OCI-LY1 (cell line): ENCODE measurements at regions not wholly inside any gene's neighbourhood (a gene's known extent, or its start where the extent isn't known, plus 50 kb on each side); places are given as distances from the start of the nearest gene placed in this dataset.

Experiments used
- H2AFZ ChIP-seq: fragments of 200-600 bp; sonication (generic), shearing (Covaris generic); 2 replicates; pipeline ENCODE4 v1.6.0; 2014; ENCODE audit warnings: antibody characterized with exemption, mild to moderate bottlenecking, low read length
- H3F3A ChIP-seq: fragments of 200-600 bp; sonication (generic), shearing (Covaris generic); 2 replicates; pipeline ENCODE4 v1.6.0; 2014; ENCODE audit warnings: mild to moderate bottlenecking, antibody characterized with exemption, low read length, moderate library complexity; ENCODE audit not compliant: insufficient read depth
- H3K27ac ChIP-seq: fragments of 200-600 bp; sonication (generic); 2 replicates; pipeline ENCODE4 v1.5.1; 2014; ENCODE audit warnings: low read length, mixed run types, mild to moderate bottlenecking, low read depth; ENCODE audit not compliant: poor library complexity, severe bottlenecking
- H3K27me3 ChIP-seq: fragments of 200-600 bp; sonication (generic); 2 replicates; pipeline ENCODE4 v1.6.0; 2014; ENCODE audit warnings: antibody characterized with exemption, mild to moderate bottlenecking, low read length, moderate library complexity; ENCODE audit not compliant: insufficient read depth
- H3K36me3 ChIP-seq: fragments of 200-600 bp; sonication (generic); 2 replicates; pipeline ENCODE4 v1.6.1; 2014; ENCODE audit warnings: mild to moderate bottlenecking, antibody characterized with exemption, low read length, moderate library complexity, mixed read lengths; ENCODE audit not compliant: insufficient read depth
- H3K4me1 ChIP-seq: fragments of 200-600 bp; sonication (generic); 2 replicates; pipeline ENCODE4 v1.5.1; 2014; ENCODE audit warnings: mild to moderate bottlenecking, low read length, moderate library complexity; ENCODE audit not compliant: insufficient read depth, severe bottlenecking
- H3K4me2 ChIP-seq: fragments of 200-600 bp; sonication (generic), shearing (Covaris generic); 2 replicates; pipeline ENCODE4 v1.6.1; 2014; ENCODE audit warnings: low read length
- H3K4me3 ChIP-seq: fragments of 200-600 bp; sonication (generic); 2 replicates; pipeline ENCODE4 v1.5.1; 2014; ENCODE audit warnings: low read length, low read depth, mild to moderate bottlenecking, mixed read lengths; ENCODE audit not compliant: poor library complexity, severe bottlenecking
- H3K79me2 ChIP-seq: fragments of 200-600 bp; shearing (Covaris generic); 2 replicates; pipeline ENCODE4 v1.6.1; 2016; ENCODE audit warnings: mixed run types, low read length, mixed read lengths; ENCODE audit not compliant: insufficient read depth
- H3K9ac ChIP-seq: fragments of 200-600 bp; sonication (generic), shearing (Covaris generic); 2 replicates; pipeline ENCODE4 v1.6.1; 2014; ENCODE audit warnings: mild to moderate bottlenecking, low read length, mixed read lengths
- H3K9me2 ChIP-seq: fragments of 200-600 bp; sonication (generic), shearing (Covaris generic); 2 replicates; pipeline ENCODE4 v1.6.1; 2014; ENCODE audit warnings: low read depth, mild to moderate bottlenecking, low read length, mixed read lengths
- H3K9me3 ChIP-seq: fragments of 200-600 bp; shearing (Covaris generic); 2 replicates; pipeline ENCODE4 v1.6.1; 2014; ENCODE audit warnings: low read length, mixed read lengths
- H4K20me1 ChIP-seq: fragments of 200-600 bp; sonication (generic), shearing (Covaris generic); 2 replicates; pipeline ENCODE4 v1.6.0; 2016; ENCODE audit warnings: mild to moderate bottlenecking, low read length; ENCODE audit not compliant: insufficient read depth
- CTCF ChIP-seq: fragments of 200-600 bp; sonication (generic), shearing (Covaris generic); IDR thresholded peaks from 2 replicates; pipeline ENCODE4 v1.5.1; 2017; ENCODE audit warnings: mild to moderate bottlenecking, antibody characterized with exemption, low read length, moderate library complexity, mixed read lengths
- EZH2 ChIP-seq: fragments of 200-600 bp; sonication (generic), shearing (Covaris generic); IDR thresholded peaks from 2 replicates; pipeline ENCODE4 v1.8.0; 2017; ENCODE audit warnings: borderline replicate concordance, mixed run types, mild to moderate bottlenecking, antibody characterized with exemption, low read length, moderate library complexity, mixed read lengths

GRCh38 chr7:18140943-18141342, 113.3 kb upstream of the PRPS1L1 start:
- Histone ChIP-seq H3K36me3 (no peaks in the 10 kb centered on the region), H3K4me2 (no peak overlapping the region), H3K4me1 (no peaks in the 10 kb centered on the region), H3K9me2 (no peaks in the 10 kb centered on the region), H3F3A (no peaks in the 10 kb centered on the region), H2AFZ (no peak overlapping the region), H3K4me3 (no peak overlapping the region), H3K9ac (no peak overlapping the region), H3K9me3 (no peaks in the 10 kb centered on the region), H3K79me2 (no peaks in the 10 kb centered on the region), H3K27me3 (no peaks in the 10 kb centered on the region), H3K27ac (no peak overlapping the region), H4K20me1 (no peaks in the 10 kb centered on the region)
- TF ChIP-seq EZH2 (no peak), CTCF (no peak)

- Histone ChIP-seq H3K4me2 (no peak overlapping the region), H3K4me3 (no peak overlapping the region)
- TF ChIP-seq CTCF (no peak), EZH2 (no peak)
Measured at GRCh38 chr7:18144166-18144565, 116.5 kb upstream of the PRPS1L1 start.

GRCh38 chr7:18145160-18145559, 117.5 kb upstream of the PRPS1L1 start:
- Histone ChIP-seq H3K27ac (no peak overlapping the region), H3K4me2 (no peak overlapping the region)

More at GRCh38 chr7:18144166-18144565, 116.5 kb upstream of the PRPS1L1 start:
- Histone ChIP-seq H3K4me1 (no peaks in the 10 kb centered on the region), H3F3A (no peaks in the 10 kb centered on the region), H3K79me2 (no peaks in the 10 kb centered on the region), H3K9me2 (no peaks in the 10 kb centered on the region), H3K36me3 (no peaks in the 10 kb centered on the region), H3K9ac (no peak overlapping the region), H4K20me1 (no peaks in the 10 kb centered on the region), H3K27ac (no peak overlapping the region), H3K9me3 (no peaks in the 10 kb centered on the region), H3K27me3 (no peaks in the 10 kb centered on the region), H2AFZ (no peak overlapping the region)

More at GRCh38 chr7:18145160-18145559, 117.5 kb upstream of the PRPS1L1 start:
- H3K4me3 ChIP-seq, result no peak overlapping the region
- H3K4me1 ChIP-seq, result no peaks in the 10 kb centered on the region
- no peaks in the 10 kb centered on the region for H3K9me3 ChIP-seq
- no peaks in the 10 kb centered on the region for H3K9me2 ChIP-seq
- no peak overlapping the region for H2AFZ ChIP-seq
- H3K36me3 ChIP-seq, result no peaks in the 10 kb centered on the region
- H3K27me3 ChIP-seq, result no peaks in the 10 kb centered on the region
- no peaks in the 10 kb centered on the region for H3F3A ChIP-seq
- no peak overlapping the region for H3K9ac ChIP-seq
- TF ChIP-seq EZH2, result no peak
- TF ChIP-seq CTCF, result no peak
- no peaks in the 10 kb centered on the region for H4K20me1 ChIP-seq
- no peaks in the 10 kb centered on the region for H3K79me2 ChIP-seq
